Keratinocyte (primary cell): ENCODE measurements at regions not wholly inside any gene's neighbourhood (a gene's known extent, or its start where the extent isn't known, plus 50 kb on each side); places are given as distances from the start of the nearest gene placed in this dataset.

Experiments
- DNase-seq: peaks from one replicate; pipeline ENCODE4 v3.0.0-alpha.2; 2011; ENCODE audit warnings: low read depth, missing footprints, low spot score
- FAIRE-seq: peaks from 2 replicates; lab custom pipeline; 2011; peaks lifted over from hg19 to GRCh38; lab: Jason Lieb, UNC
- H2AFZ ChIP-seq: 2 replicates; pipeline ENCODE4 v1.6.0; 2012; ENCODE audit warnings: low read length, control low read depth, inconsistent platforms; ENCODE audit not compliant: control insufficient read depth
- H3K27ac ChIP-seq: 2 replicates; pipeline ENCODE4 v1.5.1; 2011; ENCODE audit warnings: low read length; ENCODE audit not compliant: control insufficient read depth, insufficient read depth
- H3K27me3 ChIP-seq: 3 replicates; pipeline ENCODE4 v1.6.0; 2011; ENCODE audit warnings: low read length; ENCODE audit not compliant: control insufficient read depth, insufficient read depth; ENCODE audit errors: extremely low read depth
- H3K36me3 ChIP-seq, 2 experiments: 2 replicates in 1 of 2; 3 replicates in 1 of 2; pipeline ENCODE4 v1.5.1; 2011; ENCODE audit warnings: low read length in 2 of 2, mild to moderate bottlenecking in 1 of 2; ENCODE audit not compliant: control insufficient read depth in 2 of 2, insufficient read depth in 2 of 2; ENCODE audit errors: extremely low read depth in 1 of 2
- H3K4me1 ChIP-seq: 3 replicates; pipeline ENCODE4 v1.5.1; 2011; ENCODE audit warnings: low read length; ENCODE audit not compliant: control insufficient read depth, insufficient read depth; ENCODE audit errors: extremely low read depth
- H3K4me2 ChIP-seq: 3 replicates; pipeline ENCODE4 v1.6.0; 2011; ENCODE audit warnings: low read depth, low read length; ENCODE audit not compliant: control insufficient read depth, insufficient read depth; ENCODE audit errors: extremely low read depth
- H3K4me3 ChIP-seq, 3 experiments: fragments of 200-600 bp in 1 of 3; sonication (generic) in 1 of 3; 2 replicates in 2 of 3; 3 replicates in 1 of 3; pipeline ENCODE4 v1.5.1; 2011 to 2016; ENCODE audit warnings: low read length in 3 of 3, mild to moderate bottlenecking in 3 of 3, control low read depth in 2 of 3, inconsistent platforms in 1 of 3, low read depth in 1 of 3, mixed read lengths in 1 of 3, mixed run types in 1 of 3, moderate library complexity in 1 of 3; ENCODE audit not compliant: control insufficient read depth in 2 of 3, insufficient read depth in 2 of 3; ENCODE audit errors: extremely low read depth in 1 of 3
- H3K79me2 ChIP-seq: 2 replicates; pipeline ENCODE4 v1.6.0; 2012; ENCODE audit warnings: low read length; ENCODE audit not compliant: control insufficient read depth, insufficient read depth
- H3K9ac ChIP-seq: 3 replicates; pipeline ENCODE4 v1.6.0; 2011; ENCODE audit warnings: low read length; ENCODE audit not compliant: control insufficient read depth, insufficient read depth; ENCODE audit errors: extremely low read depth
- H3K9me1 ChIP-seq: 3 replicates; pipeline ENCODE4 v1.6.0; 2011; ENCODE audit warnings: low read length; ENCODE audit not compliant: control insufficient read depth, insufficient read depth; ENCODE audit errors: extremely low read depth
- H3K9me3 ChIP-seq: 2 replicates; pipeline ENCODE4 v1.5.1; 2012; ENCODE audit warnings: low read depth, low read length; ENCODE audit not compliant: control insufficient read depth
- H4K20me1 ChIP-seq: 3 replicates; pipeline ENCODE4 v1.6.0; 2011; ENCODE audit warnings: low read length; ENCODE audit not compliant: control insufficient read depth, insufficient read depth; ENCODE audit errors: extremely low read depth
- CTCF ChIP-seq, 3 experiments: IDR thresholded peaks in 1 of 3; conservative IDR thresholded peaks in 1 of 3; optimal IDR thresholded peaks in 1 of 3; 2 replicates in 2 of 3; 3 replicates in 1 of 3; pipeline versions ENCODE3 to v1.5.1; 2011; ENCODE audit warnings: low read length in 3 of 3, mild to moderate bottlenecking in 3 of 3, moderate library complexity in 2 of 3, control low read depth in 1 of 3, inconsistent platforms in 1 of 3; ENCODE audit not compliant: insufficient read depth in 2 of 3; ENCODE audit errors: extremely low read depth in 1 of 3
- EZH2 ChIP-seq: IDR thresholded peaks from one replicate; pipeline ENCODE4 v1.6.1; 2012; ENCODE audit warnings: inconsistent platforms, mild to moderate bottlenecking, low read length, moderate library complexity
- dilution Hi-C: fragments of 300-500 bp; cut with MboI; formaldehyde crosslinking; loops from one replicate; pipeline ENCODE4 v1.7.0; 2020; ENCODE audit warnings: low sequenced_read_pairs; ENCODE audit not compliant: extremely low pct_ligation_motif_present

GRCh38 chr17:72361892-72362291 is 241.1 kb downstream of the SOX9 start:
- dilution Hi-C loops, result no loop called here
- Histone ChIP-seq H4K20me1 (no peaks in the 10 kb centered on the region), H3K4me1 (peaks cover 46% of the 10 kb centered on the region), H3K79me2 (no peaks in the 10 kb centered on the region), H2AFZ (no peak overlapping the region), H3K9ac (peak overlapping the region; percentile 57), H3K4me2 (peak overlapping the region; percentile 87), H3K9me3 (peaks cover 5% of the 10 kb centered on the region), H3K36me3 (no peaks in the 10 kb centered on the region), H3K27me3 (no peaks in the 10 kb centered on the region), H3K27ac (peak overlapping the region; percentile 94), H3K4me3 (peak overlapping the region in 2 of 3 experiments; percentile 30 to 63), H3K9me1 (no peaks in the 10 kb centered on the region)
- DNase-seq, result peak; percentile 62
- FAIRE-seq, result peak; percentile 82
- TF ChIP-seq CTCF (optimal IDR thresholded peaks at IDR 0.05 in 1 of 3, IDR thresholded peaks at IDR 0.05 in 1 of 3, conservative IDR thresholded peaks at IDR 0.05 in 1 of 3; ENCODE audit: extremely low read depth in 1 of 3, insufficient read depth in 2 of 3, low read length in 3 of 3) (no peak), EZH2 (no peak)

GRCh38 chr17:72362376-72363088 is 241.7 kb downstream of the SOX9 start:
- Histone ChIP-seq H3K9me3 (peaks cover 2% of the 10 kb centered on the region), H3K4me2 (peak overlapping the region; percentile 87), H3K36me3 (no peaks in the 10 kb centered on the region), H3K9me1 (no peaks in the 10 kb centered on the region), H3K27me3 (no peaks in the 10 kb centered on the region), H3K79me2 (no peaks in the 10 kb centered on the region), H2AFZ (no peak overlapping the region), H3K9ac (peak overlapping the region; percentile 57), H3K4me3 (peak overlapping the region in 2 of 3 experiments; percentile 30 to 63), H3K27ac (peak overlapping the region; percentile 94), H3K4me1 (peaks cover 44% of the 10 kb centered on the region), H4K20me1 (no peaks in the 10 kb centered on the region)
- no peak for TF ChIP-seq EZH2
- no peak for TF ChIP-seq CTCF (optimal IDR thresholded peaks at IDR 0.05 in 1 of 3, IDR thresholded peaks at IDR 0.05 in 1 of 3, conservative IDR thresholded peaks at IDR 0.05 in 1 of 3; ENCODE audit: extremely low read depth in 1 of 3, insufficient read depth in 2 of 3, low read length in 3 of 3)
- dilution Hi-C loops, result no loop called here
- DNase-seq, result peak; percentile 88
- FAIRE-seq, result peak; percentile 96
